ENCODE measurements at regions not wholly inside any gene's neighbourhood (a gene's known extent, or its start where the extent isn't known, plus 50 kb on each side); places are given as distances from the start of the nearest gene placed in this dataset.
A peak's percentile ranks its signal among the peaks of the same experiment; 100 is the strongest.

- no peak for DNase-seq
- in situ Hi-C loops (cut with MboI; ENCODE audit: low pct_unique_long_range_greater_than_20kb, low sequenced_read_pairs) = no loop called here
Observed at GRCh38 chr4:115944146-115944905, 830.9 kb upstream of the NDST4 start.

GRCh38 chr4:115938764-115939443 lies 825.5 kb upstream of the NDST4 start:
- DNase-seq = no peak
- in situ Hi-C loops (cut with MboI; ENCODE audit: low pct_unique_long_range_greater_than_20kb, low sequenced_read_pairs) = no loop called here

- no peak for DNase-seq
- in situ Hi-C loops (cut with MboI; ENCODE audit: low pct_unique_long_range_greater_than_20kb, low sequenced_read_pairs) = no loop called here
Observed at GRCh38 chr4:115929373-115929772, 816.0 kb upstream of the NDST4 start.

GRCh38 chr4:115927382-115927781 lies 814.0 kb upstream of the NDST4 start:
- in situ Hi-C loops (cut with MboI; ENCODE audit: low pct_unique_long_range_greater_than_20kb, low sequenced_read_pairs) = no loop called here
- no peak for DNase-seq

GRCh38 chr4:115923152-115923551 lies 809.7 kb upstream of the NDST4 start:
- DNase-seq = no peak
- in situ Hi-C loops (cut with MboI; ENCODE audit: low pct_unique_long_range_greater_than_20kb, low sequenced_read_pairs) = no loop called here

- no peak for DNase-seq
- in situ Hi-C loops (cut with MboI; ENCODE audit: low pct_unique_long_range_greater_than_20kb, low sequenced_read_pairs) = no loop called here
Observed at GRCh38 chr4:115920637-115921036, 807.2 kb upstream of the NDST4 start.

- in situ Hi-C loops (cut with MboI; ENCODE audit: low pct_unique_long_range_greater_than_20kb, low sequenced_read_pairs) = no loop called here
- peak; percentile 83 for DNase-seq
Observed at GRCh38 chr4:115918149-115918548, 804.7 kb upstream of the NDST4 start.

- DNase-seq = no peak
- in situ Hi-C loops (cut with MboI; ENCODE audit: low pct_unique_long_range_greater_than_20kb, low sequenced_read_pairs) = no loop called here
Observed at GRCh38 chr4:115906428-115906827, 793.0 kb upstream of the NDST4 start.

GRCh38 chr4:115883847-115884246 lies 770.4 kb upstream of the NDST4 start:
- DNase-seq = peak; percentile 79
- in situ Hi-C loops (cut with MboI; ENCODE audit: low pct_unique_long_range_greater_than_20kb, low sequenced_read_pairs) = no loop called here

- in situ Hi-C loops (cut with MboI; ENCODE audit: low pct_unique_long_range_greater_than_20kb, low sequenced_read_pairs) = no loop called here
- DNase-seq = peak; percentile 21
Observed at GRCh38 chr4:115883231-115883630, 769.8 kb upstream of the NDST4 start.

GRCh38 chr4:115873048-115873447 lies 759.6 kb upstream of the NDST4 start:
- DNase-seq = no peak
- in situ Hi-C loops (cut with MboI; ENCODE audit: low pct_unique_long_range_greater_than_20kb, low sequenced_read_pairs) = no loop called here

GRCh38 chr4:115871596-115871995 lies 758.2 kb upstream of the NDST4 start:
- in situ Hi-C loops (cut with MboI; ENCODE audit: low pct_unique_long_range_greater_than_20kb, low sequenced_read_pairs) = no loop called here
- DNase-seq = no peak

GRCh38 chr4:115866364-115866896 lies 753.0 kb upstream of the NDST4 start:
- DNase-seq = no peak
- in situ Hi-C loops (cut with MboI; ENCODE audit: low pct_unique_long_range_greater_than_20kb, low sequenced_read_pairs) = no loop called here

- in situ Hi-C loops (cut with MboI; ENCODE audit: low pct_unique_long_range_greater_than_20kb, low sequenced_read_pairs) = no loop called here
- no peak for DNase-seq
Observed at GRCh38 chr4:115865736-115866135, 752.3 kb upstream of the NDST4 start.

- no peak for DNase-seq
- in situ Hi-C loops (cut with MboI; ENCODE audit: low pct_unique_long_range_greater_than_20kb, low sequenced_read_pairs) = no loop called here
Observed at GRCh38 chr4:115852767-115853091, 739.3 kb upstream of the NDST4 start.

- DNase-seq = peak; percentile 78
- in situ Hi-C loops (cut with MboI; ENCODE audit: low pct_unique_long_range_greater_than_20kb, low sequenced_read_pairs) = no loop called here
Observed at GRCh38 chr4:115851918-115852766, 738.7 kb upstream of the NDST4 start.

- in situ Hi-C loops (cut with MboI; ENCODE audit: low pct_unique_long_range_greater_than_20kb, low sequenced_read_pairs) = no loop called here
Observed at GRCh38 chr4:115850799-115851509, 737.5 kb upstream of the NDST4 start.

GRCh38 chr4:115844180-115844579 lies 730.8 kb upstream of the NDST4 start:
- in situ Hi-C loops (cut with MboI; ENCODE audit: low pct_unique_long_range_greater_than_20kb, low sequenced_read_pairs) = no loop called here

More at GRCh38 chr4:115850799-115851509, 737.5 kb upstream of the NDST4 start:
- no peak for DNase-seq

GRCh38 chr4:115841871-115842270 lies 728.5 kb upstream of the NDST4 start:
- in situ Hi-C loops (cut with MboI; ENCODE audit: low pct_unique_long_range_greater_than_20kb, low sequenced_read_pairs) = no loop called here
- no peak for DNase-seq

More at GRCh38 chr4:115844180-115844579, 730.8 kb upstream of the NDST4 start:
- peak; percentile 8 for DNase-seq
